ENCODE measurements at regions not wholly inside any gene's neighbourhood (a gene's known extent, or its start where the extent isn't known, plus 50 kb on each side); places are given as distances from the start of the nearest gene placed in this dataset.

DNA sequence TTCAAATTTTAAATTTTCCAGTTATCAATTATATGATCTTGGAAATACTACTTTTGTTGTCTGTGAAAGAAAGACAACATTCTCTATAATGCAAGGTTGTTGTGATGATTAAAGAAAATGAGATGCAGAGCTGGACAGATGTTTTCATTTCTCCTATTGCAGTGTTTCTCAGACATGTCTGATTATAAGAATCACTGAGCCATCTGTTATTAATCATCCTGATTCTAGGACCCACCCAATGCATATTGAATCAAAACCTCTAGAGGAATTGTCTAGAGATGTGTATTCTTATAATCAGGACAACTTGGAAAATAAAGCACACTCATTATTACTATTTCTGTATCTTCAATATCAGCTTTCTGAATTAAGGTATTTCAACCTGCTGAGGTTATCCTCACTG lies 121.1 kb upstream of the ASTN2 start:
- H3K4me3 ChIP-seq: no peak overlapping the region
- Mint-ChIP-seq H3K36me3 (ENCODE audit: low read depth) (no peaks in the 10 kb centered on the region), H3K27ac (no peak overlapping the region), H3K27me3 (ENCODE audit: insufficient read depth, low read depth, poor library complexity) (no peaks in the 10 kb centered on the region), H3K4me3 (no peak overlapping the region), H3K9me3 (no peaks in the 10 kb centered on the region), H3K4me1 (peaks cover 6% of the 10 kb centered on the region; the same call in 2 of the 3 replicates)
- no peak overlapping the region for H3K27ac ChIP-seq (ENCODE audit: low read depth)
- DNase-seq (ENCODE audit: low spot score) (no peak), ATAC-seq (no peak)
- H3K9me2 ChIP-seq (ENCODE audit: insufficient read depth): no peaks in the 10 kb centered on the region
- no peaks in the 10 kb centered on the region for H3K27me3 ChIP-seq (ENCODE audit: insufficient read depth)
- TF ChIP-seq EZH2 (IDR thresholded peaks at IDR 0.05; ENCODE audit: low read depth, unreplicated experiment) (no peak), NANOG (IDR thresholded peaks at IDR 0.05; ENCODE audit: borderline replicate concordance) (no peak), JUNB (IDR thresholded peaks at IDR 0.05; ENCODE audit: unreplicated experiment) (no peak), CREB1 (CRISPR knock-in tag; IDR thresholded peaks at IDR 0.05; ENCODE audit: low read depth) (no peak), ZNF114 (CRISPR knock-in tag; IDR thresholded peaks at IDR 0.05) (no peak), POLR2AphosphoS5 (IDR thresholded peaks at IDR 0.05; ENCODE audit: low read depth) (no peak), ZNF331 (CRISPR knock-in tag; IDR thresholded peaks at IDR 0.05; ENCODE audit: low read depth) (no peak), EZH2phosphoT487 (IDR thresholded peaks at IDR 0.05; ENCODE audit: unreplicated experiment) (no peak), STAT1 (IDR thresholded peaks at IDR 0.05; ENCODE audit: unreplicated experiment) (no peak)
- TF ChIP-seq, protein P1, sequence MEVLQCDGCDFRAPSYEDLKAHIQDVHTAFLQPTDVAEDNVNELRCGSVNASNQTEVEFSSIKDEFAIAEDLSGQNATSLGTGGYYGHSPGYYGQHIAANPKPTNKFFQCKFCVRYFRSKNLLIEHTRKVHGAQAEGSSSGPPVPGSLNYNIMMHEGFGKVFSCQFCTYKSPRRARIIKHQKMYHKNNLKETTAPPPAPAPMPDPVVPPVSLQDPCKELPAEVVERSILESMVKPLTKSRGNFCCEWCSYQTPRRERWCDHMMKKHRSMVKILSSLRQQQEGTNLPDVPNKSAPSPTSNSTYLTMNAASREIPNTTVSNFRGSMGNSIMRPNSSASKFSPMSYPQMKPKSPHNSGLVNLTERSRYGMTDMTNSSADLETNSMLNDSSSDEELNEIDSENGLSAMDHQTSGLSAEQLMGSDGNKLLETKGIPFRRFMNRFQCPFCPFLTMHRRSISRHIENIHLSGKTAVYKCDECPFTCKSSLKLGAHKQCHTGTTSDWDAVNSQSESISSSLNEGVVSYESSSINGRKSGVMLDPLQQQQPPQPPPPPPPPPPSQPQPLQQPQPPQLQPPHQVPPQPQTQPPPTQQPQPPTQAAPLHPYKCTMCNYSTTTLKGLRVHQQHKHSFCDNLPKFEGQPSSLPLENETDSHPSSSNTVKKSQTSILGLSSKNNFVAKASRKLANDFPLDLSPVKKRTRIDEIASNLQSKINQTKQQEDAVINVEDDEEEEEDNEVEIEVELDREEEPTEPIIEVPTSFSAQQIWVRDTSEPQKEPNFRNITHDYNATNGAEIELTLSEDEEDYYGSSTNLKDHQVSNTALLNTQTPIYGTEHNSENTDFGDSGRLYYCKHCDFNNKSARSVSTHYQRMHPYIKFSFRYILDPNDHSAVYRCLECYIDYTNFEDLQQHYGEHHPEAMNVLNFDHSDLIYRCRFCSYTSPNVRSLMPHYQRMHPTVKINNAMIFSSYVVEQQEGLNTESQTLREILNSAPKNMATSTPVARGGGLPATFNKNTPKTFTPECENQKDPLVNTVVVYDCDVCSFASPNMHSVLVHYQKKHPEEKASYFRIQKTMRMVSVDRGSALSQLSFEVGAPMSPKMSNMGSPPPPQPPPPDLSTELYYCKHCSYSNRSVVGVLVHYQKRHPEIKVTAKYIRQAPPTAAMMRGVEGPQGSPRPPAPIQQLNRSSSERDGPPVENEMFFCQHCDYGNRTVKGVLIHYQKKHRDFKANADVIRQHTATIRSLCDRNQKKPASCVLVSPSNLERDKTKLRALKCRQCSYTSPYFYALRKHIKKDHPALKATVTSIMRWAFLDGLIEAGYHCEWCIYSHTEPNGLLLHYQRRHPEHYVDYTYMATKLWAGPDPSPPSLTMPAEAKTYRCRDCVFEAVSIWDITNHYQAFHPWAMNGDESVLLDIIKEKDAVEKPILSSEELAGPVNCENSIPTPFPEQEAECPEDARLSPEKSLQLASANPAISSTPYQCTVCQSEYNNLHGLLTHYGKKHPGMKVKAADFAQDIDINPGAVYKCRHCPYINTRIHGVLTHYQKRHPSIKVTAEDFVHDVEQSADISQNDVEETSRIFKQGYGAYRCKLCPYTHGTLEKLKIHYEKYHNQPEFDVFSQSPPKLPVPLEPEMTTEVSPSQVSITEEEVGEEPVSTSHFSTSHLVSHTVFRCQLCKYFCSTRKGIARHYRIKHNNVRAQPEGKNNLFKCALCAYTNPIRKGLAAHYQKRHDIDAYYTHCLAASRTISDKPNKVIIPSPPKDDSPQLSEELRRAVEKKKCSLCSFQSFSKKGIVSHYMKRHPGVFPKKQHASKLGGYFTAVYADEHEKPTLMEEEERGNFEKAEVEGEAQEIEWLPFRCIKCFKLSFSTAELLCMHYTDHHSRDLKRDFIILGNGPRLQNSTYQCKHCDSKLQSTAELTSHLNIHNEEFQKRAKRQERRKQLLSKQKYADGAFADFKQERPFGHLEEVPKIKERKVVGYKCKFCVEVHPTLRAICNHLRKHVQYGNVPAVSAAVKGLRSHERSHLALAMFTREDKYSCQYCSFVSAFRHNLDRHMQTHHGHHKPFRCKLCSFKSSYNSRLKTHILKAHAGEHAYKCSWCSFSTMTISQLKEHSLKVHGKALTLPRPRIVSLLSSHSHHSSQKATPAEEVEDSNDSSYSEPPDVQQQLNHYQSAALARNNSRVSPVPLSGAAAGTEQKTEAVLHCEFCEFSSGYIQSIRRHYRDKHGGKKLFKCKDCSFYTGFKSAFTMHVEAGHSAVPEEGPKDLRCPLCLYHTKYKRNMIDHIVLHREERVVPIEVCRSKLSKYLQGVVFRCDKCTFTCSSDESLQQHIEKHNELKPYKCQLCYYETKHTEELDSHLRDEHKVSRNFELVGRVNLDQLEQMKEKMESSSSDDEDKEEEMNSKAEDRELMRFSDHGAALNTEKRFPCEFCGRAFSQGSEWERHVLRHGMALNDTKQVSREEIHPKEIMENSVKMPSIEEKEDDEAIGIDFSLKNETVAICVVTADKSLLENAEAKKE (CRISPR knock-in tag; IDR thresholded peaks at IDR 0.05): no peak
- TF ChIP-seq, protein P2, sequence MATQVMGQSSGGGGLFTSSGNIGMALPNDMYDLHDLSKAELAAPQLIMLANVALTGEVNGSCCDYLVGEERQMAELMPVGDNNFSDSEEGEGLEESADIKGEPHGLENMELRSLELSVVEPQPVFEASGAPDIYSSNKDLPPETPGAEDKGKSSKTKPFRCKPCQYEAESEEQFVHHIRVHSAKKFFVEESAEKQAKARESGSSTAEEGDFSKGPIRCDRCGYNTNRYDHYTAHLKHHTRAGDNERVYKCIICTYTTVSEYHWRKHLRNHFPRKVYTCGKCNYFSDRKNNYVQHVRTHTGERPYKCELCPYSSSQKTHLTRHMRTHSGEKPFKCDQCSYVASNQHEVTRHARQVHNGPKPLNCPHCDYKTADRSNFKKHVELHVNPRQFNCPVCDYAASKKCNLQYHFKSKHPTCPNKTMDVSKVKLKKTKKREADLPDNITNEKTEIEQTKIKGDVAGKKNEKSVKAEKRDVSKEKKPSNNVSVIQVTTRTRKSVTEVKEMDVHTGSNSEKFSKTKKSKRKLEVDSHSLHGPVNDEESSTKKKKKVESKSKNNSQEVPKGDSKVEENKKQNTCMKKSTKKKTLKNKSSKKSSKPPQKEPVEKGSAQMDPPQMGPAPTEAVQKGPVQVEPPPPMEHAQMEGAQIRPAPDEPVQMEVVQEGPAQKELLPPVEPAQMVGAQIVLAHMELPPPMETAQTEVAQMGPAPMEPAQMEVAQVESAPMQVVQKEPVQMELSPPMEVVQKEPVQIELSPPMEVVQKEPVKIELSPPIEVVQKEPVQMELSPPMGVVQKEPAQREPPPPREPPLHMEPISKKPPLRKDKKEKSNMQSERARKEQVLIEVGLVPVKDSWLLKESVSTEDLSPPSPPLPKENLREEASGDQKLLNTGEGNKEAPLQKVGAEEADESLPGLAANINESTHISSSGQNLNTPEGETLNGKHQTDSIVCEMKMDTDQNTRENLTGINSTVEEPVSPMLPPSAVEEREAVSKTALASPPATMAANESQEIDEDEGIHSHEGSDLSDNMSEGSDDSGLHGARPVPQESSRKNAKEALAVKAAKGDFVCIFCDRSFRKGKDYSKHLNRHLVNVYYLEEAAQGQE (IDR thresholded peaks at IDR 0.05; ENCODE audit: unreplicated experiment): no peak
- TF ChIP-seq, protein P3, sequence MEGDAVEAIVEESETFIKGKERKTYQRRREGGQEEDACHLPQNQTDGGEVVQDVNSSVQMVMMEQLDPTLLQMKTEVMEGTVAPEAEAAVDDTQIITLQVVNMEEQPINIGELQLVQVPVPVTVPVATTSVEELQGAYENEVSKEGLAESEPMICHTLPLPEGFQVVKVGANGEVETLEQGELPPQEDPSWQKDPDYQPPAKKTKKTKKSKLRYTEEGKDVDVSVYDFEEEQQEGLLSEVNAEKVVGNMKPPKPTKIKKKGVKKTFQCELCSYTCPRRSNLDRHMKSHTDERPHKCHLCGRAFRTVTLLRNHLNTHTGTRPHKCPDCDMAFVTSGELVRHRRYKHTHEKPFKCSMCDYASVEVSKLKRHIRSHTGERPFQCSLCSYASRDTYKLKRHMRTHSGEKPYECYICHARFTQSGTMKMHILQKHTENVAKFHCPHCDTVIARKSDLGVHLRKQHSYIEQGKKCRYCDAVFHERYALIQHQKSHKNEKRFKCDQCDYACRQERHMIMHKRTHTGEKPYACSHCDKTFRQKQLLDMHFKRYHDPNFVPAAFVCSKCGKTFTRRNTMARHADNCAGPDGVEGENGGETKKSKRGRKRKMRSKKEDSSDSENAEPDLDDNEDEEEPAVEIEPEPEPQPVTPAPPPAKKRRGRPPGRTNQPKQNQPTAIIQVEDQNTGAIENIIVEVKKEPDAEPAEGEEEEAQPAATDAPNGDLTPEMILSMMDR (conservative IDR thresholded peaks at IDR 0.05; ENCODE audit: low read depth in 2 of 2): no peak
- TF ChIP-seq, protein P4, sequence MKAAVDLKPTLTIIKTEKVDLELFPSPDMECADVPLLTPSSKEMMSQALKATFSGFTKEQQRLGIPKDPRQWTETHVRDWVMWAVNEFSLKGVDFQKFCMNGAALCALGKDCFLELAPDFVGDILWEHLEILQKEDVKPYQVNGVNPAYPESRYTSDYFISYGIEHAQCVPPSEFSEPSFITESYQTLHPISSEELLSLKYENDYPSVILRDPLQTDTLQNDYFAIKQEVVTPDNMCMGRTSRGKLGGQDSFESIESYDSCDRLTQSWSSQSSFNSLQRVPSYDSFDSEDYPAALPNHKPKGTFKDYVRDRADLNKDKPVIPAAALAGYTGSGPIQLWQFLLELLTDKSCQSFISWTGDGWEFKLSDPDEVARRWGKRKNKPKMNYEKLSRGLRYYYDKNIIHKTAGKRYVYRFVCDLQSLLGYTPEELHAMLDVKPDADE (IDR thresholded peaks at IDR 0.05): no peak
- no peaks in the 10 kb centered on the region for H3K36me3 ChIP-seq (ENCODE audit: insufficient read depth)
- no peaks in the 10 kb centered on the region for H3K4me1 ChIP-seq (ENCODE audit: insufficient read depth)
- H3F3A ChIP-seq (replicated peaks; ENCODE audit: low read depth): no peaks in the 10 kb centered on the region
- H2AFZ ChIP-seq: no peak overlapping the region
- H3K79me2 ChIP-seq (replicated peaks; ENCODE audit: insufficient read depth): no peaks in the 10 kb centered on the region
- H4K20me1 ChIP-seq (replicated peaks; ENCODE audit: insufficient read depth): no peaks in the 10 kb centered on the region
- no peak overlapping the region for H3K4me2 ChIP-seq
